ENCODE measurements at regions not wholly inside any gene's neighbourhood (a gene's known extent, or its start where the extent isn't known, plus 50 kb on each side); places are given as distances from the start of the nearest gene placed in this dataset.

GRCh38 chr2:163474319-163474744 lies 261.5 kb downstream of the FIGN start:
- H3K4me3 ChIP-seq (replicated peaks; ENCODE audit: low read depth, low read length) = no peak overlapping the region
- no peak for TF ChIP-seq CTCF (IDR thresholded peaks at IDR 0.05; ENCODE audit: low read length, missing control alignments)
- no peak for DNase-seq (ENCODE audit: low read depth)

- no peak overlapping the region for H3K4me3 ChIP-seq (replicated peaks; ENCODE audit: low read depth, low read length)
- peak; percentile 41 for TF ChIP-seq CTCF (IDR thresholded peaks at IDR 0.05; ENCODE audit: low read length, missing control alignments)
- DNase-seq (ENCODE audit: low read depth) = peak; percentile 51
Observed at GRCh38 chr2:163471947-163472346, 263.9 kb downstream of the FIGN start.

DNA sequence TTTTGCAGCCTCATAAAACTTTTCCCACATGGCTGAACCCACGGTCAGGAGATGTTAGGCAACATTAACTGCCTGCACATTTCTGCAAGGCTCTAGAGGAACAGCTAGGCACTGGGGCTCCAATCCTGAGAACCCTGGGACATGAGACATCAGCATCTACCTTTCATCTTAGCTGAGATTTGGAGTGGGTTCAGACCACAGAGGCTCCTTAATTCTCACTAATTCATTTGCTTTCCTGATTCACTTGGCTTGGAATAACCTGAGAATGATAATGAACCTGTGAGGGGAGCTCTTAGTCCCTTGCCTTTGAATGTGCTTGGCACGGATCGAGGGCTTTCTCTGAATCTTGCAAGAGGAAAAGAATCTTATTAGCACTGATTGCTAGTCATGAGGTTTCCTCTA lies 266.2 kb downstream of the FIGN start:
- peak; percentile 3 for DNase-seq (ENCODE audit: low read depth)

DNA sequence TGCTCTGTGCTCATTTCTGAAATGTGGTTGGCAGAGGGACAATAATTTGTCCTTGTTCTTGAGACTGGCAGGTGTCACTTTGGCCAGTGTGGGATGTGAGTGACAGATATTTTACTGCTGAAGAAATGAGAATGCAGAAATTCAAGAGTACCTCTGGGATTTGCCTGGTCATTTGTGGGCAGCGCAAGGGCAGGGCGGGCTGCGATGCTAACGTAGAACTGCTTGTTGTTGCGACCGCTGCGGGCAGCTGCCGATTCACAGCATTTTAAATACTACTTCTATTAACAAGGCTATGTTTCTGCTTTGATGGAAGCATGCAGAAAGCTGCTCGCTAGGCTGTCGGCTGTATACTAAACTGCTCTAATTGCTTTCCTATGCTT lies 268.6 kb downstream of the FIGN start:
- DNase-seq (ENCODE audit: low read depth) = no peak
- H3K4me3 ChIP-seq (replicated peaks; ENCODE audit: low read depth, low read length) = no peak overlapping the region
- no peak for TF ChIP-seq CTCF (IDR thresholded peaks at IDR 0.05; ENCODE audit: low read length, missing control alignments)

More for the DNA sequence above, 266.2 kb downstream of the FIGN start:
- H3K4me3 ChIP-seq (replicated peaks; ENCODE audit: low read depth, low read length) = no peak overlapping the region
- TF ChIP-seq CTCF (IDR thresholded peaks at IDR 0.05; ENCODE audit: low read length, missing control alignments) = no peak

- DNase-seq (ENCODE audit: low read depth) = no peak
- no peak overlapping the region for H3K4me3 ChIP-seq (replicated peaks; ENCODE audit: low read depth, low read length)
- no peak for TF ChIP-seq CTCF (IDR thresholded peaks at IDR 0.05; ENCODE audit: low read length, missing control alignments)
Observed at GRCh38 chr2:163466331-163467250, 269.2 kb downstream of the FIGN start.

DNA sequence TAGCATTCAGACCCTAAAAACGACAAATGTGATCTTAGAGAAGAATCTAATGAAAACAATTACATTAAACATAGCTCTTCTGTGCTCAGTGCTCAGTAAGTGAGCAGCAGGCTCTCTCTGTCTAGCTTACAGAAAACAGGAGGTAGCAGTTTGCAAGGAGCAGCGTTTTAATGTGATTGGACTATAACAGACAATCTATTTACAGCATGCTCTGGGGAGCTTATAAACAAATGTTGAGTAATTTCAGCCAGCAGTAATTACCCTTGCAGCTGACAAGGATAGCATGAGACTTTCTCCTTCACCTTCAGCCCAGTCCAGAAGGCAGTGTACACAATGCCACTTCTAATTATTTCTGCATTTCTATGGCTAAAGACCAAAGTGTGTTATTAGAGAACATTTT lies 270.4 kb downstream of the FIGN start:
- H3K4me3 ChIP-seq (replicated peaks; ENCODE audit: low read depth, low read length) = no peak overlapping the region
- peak; percentile 5 for DNase-seq (ENCODE audit: low read depth)
- TF ChIP-seq CTCF (IDR thresholded peaks at IDR 0.05; ENCODE audit: low read length, missing control alignments) = no peak

- no peak for DNase-seq (ENCODE audit: low read depth)
- no peak overlapping the region for H3K4me3 ChIP-seq (replicated peaks; ENCODE audit: low read depth, low read length)
- TF ChIP-seq CTCF (IDR thresholded peaks at IDR 0.05; ENCODE audit: low read length, missing control alignments) = no peak
Observed at GRCh38 chr2:163463411-163463810, 272.4 kb downstream of the FIGN start.
